GM23338 (cell line): ENCODE measurements at regions not wholly inside any gene's neighbourhood (a gene's known extent, or its start where the extent isn't known, plus 50 kb on each side); places are given as distances from the start of the nearest gene placed in this dataset.

Experiments used
- ATAC-seq: fragments of 200-7000 bp; cut with Tn5 transposase; 3 replicates; pipeline ENCODE4 v1.9.1; 2020
- DNase-seq: peaks from one replicate; pipeline ENCODE4 v3.0.0-alpha.2; 2015; ENCODE audit warnings: low spot score
- H2AFZ ChIP-seq: fragments of 200-600 bp; sonication (generic); 2 replicates; pipeline ENCODE4 v1.8.0; 2016; ENCODE audit warnings: antibody characterized with exemption, mild to moderate bottlenecking, moderate library complexity
- H3F3A ChIP-seq: fragments of 200-600 bp; sonication (generic); replicated peaks from 2 replicates; pipeline ENCODE4 v1.8.0; 2017; ENCODE audit warnings: antibody characterized with exemption, mixed run types, low read depth
- H3K27ac ChIP-seq: fragments of 200-600 bp; sonication (generic); 2 replicates; pipeline ENCODE4 v1.6.1; 2016; ENCODE audit warnings: low read depth
- H3K27me3 ChIP-seq: fragments of 200-600 bp; sonication (generic); 2 replicates; pipeline ENCODE4 v1.8.0; 2016; ENCODE audit warnings: mild to moderate bottlenecking, mixed run types, moderate library complexity; ENCODE audit not compliant: insufficient read depth
- H3K36me3 ChIP-seq: fragments of 200-600 bp; sonication (generic); 2 replicates; pipeline ENCODE4 v1.8.0; 2016; ENCODE audit warnings: mild to moderate bottlenecking; ENCODE audit not compliant: insufficient read depth
- H3K4me1 ChIP-seq: fragments of 200-600 bp; sonication (generic); 2 replicates; pipeline ENCODE4 v1.8.0; 2016; ENCODE audit warnings: mild to moderate bottlenecking, moderate library complexity; ENCODE audit not compliant: insufficient read depth
- H3K4me2 ChIP-seq: fragments of 200-600 bp; sonication (generic); 2 replicates; pipeline ENCODE4 v1.7.1; 2017; ENCODE audit warnings: mixed run types
- H3K4me3 ChIP-seq: fragments of 200-600 bp; sonication (generic); 2 replicates; pipeline ENCODE4 v1.6.1; 2016; ENCODE audit warnings: mixed run types
- H3K79me2 ChIP-seq: fragments of 200-600 bp; sonication (generic); replicated peaks from 2 replicates; pipeline ENCODE4 v1.8.0; 2017; ENCODE audit warnings: mild to moderate bottlenecking; ENCODE audit not compliant: insufficient read depth
- H3K9me2 ChIP-seq: fragments of 200-600 bp; sonication (generic); 2 replicates; pipeline ENCODE4 v1.8.0; 2017; ENCODE audit not compliant: insufficient read depth
- H4K20me1 ChIP-seq: fragments of 200-600 bp; sonication (generic); replicated peaks from 2 replicates; pipeline ENCODE4 v1.8.0; 2017; ENCODE audit warnings: mild to moderate bottlenecking; ENCODE audit not compliant: insufficient read depth
- H3K27ac Mint-ChIP-seq: 2 replicates; pipeline ENCODE4 v1.8.0; 2020; ENCODE audit warnings: inconsistent platforms, mild to moderate bottlenecking, moderate library complexity, mixed read lengths
- H3K27me3 Mint-ChIP-seq: 3 replicates; pipeline ENCODE4 v1.8.0; 2022; ENCODE audit warnings: low read depth, mild to moderate bottlenecking, moderate library complexity, mixed read lengths, inconsistent platforms; ENCODE audit not compliant: insufficient read depth, poor library complexity
- H3K36me3 Mint-ChIP-seq: 3 replicates; pipeline ENCODE4 v1.8.0; 2021; ENCODE audit warnings: low read depth, mild to moderate bottlenecking, inconsistent platforms, moderate library complexity, mixed read lengths
- H3K4me1 Mint-ChIP-seq: 3 replicates; pipeline ENCODE4 v1.8.0; 2020; ENCODE audit warnings: mild to moderate bottlenecking, inconsistent platforms, mixed read lengths
- H3K4me3 Mint-ChIP-seq: 3 replicates; pipeline ENCODE4 v1.8.0; 2021; ENCODE audit warnings: moderate library complexity, mild to moderate bottlenecking, inconsistent platforms, mixed read lengths
- H3K9me3 Mint-ChIP-seq: 3 replicates; pipeline ENCODE4 v1.8.0; 2020; ENCODE audit warnings: moderate library complexity, mild to moderate bottlenecking, inconsistent platforms, mixed read lengths
- CREB1 ChIP-seq: fragments of 250-450 bp; sonication (Bioruptor Pico); IDR thresholded peaks from 2 replicates; pipeline ENCODE4 v1.5.0; 2020; ENCODE audit warnings: low read depth, mild to moderate bottlenecking, moderate library complexity
- CTCF ChIP-seq, 2 experiments: fragments of 200-600 bp in 1 of 2; sonication (generic) in 1 of 2; conservative IDR thresholded peaks; 2 replicates each; pipeline versions ENCODE4 v1.5.1 to v1.6.1; 2016 to 2017; ENCODE audit warnings: antibody characterized with exemption in 2 of 2, low read depth in 2 of 2, mild to moderate bottlenecking in 2 of 2, moderate library complexity in 1 of 2
- ETS1 ChIP-seq: IDR thresholded peaks from 2 replicates; pipeline ENCODE4 v1.6.1; 2016; ENCODE audit warnings: antibody characterized with exemption
- EZH2 ChIP-seq: fragments of 200-600 bp; sonication (generic); IDR thresholded peaks from one replicate; pipeline ENCODE4 v1.8.0; 2017; ENCODE audit warnings: antibody characterized with exemption, mild to moderate bottlenecking, low read depth; ENCODE audit not compliant: unreplicated experiment
- EZH2phosphoT487 ChIP-seq: fragments of 200-600 bp; sonication (generic); IDR thresholded peaks from one replicate; pipeline ENCODE4 v1.8.1; 2018; ENCODE audit warnings: antibody characterized with exemption; ENCODE audit not compliant: unreplicated experiment
- JUNB ChIP-seq: IDR thresholded peaks from one replicate; pipeline ENCODE4 v1.6.1; 2016; ENCODE audit warnings: antibody characterized with exemption; ENCODE audit not compliant: unreplicated experiment
- NANOG ChIP-seq: IDR thresholded peaks from 2 replicates; pipeline ENCODE4 v1.6.1; 2016; ENCODE audit warnings: antibody characterized with exemption, borderline replicate concordance
- POLR2AphosphoS5 ChIP-seq: IDR thresholded peaks from 2 replicates; pipeline ENCODE4 v1.6.1; 2016; ENCODE audit warnings: antibody characterized with exemption, low read depth
- REST ChIP-seq: IDR thresholded peaks from one replicate; pipeline ENCODE4 v1.6.1; 2018; ENCODE audit warnings: antibody characterized with exemption; ENCODE audit not compliant: unreplicated experiment
- STAT1 ChIP-seq: IDR thresholded peaks from one replicate; pipeline ENCODE4 v1.6.1; 2016; ENCODE audit warnings: antibody characterized with exemption; ENCODE audit not compliant: unreplicated experiment
- ZNF114 ChIP-seq: fragments of 250-450 bp; sonication (Bioruptor Pico); IDR thresholded peaks from 2 replicates; pipeline ENCODE4 v1.5.0; 2020; ENCODE audit warnings: mild to moderate bottlenecking, moderate library complexity
- ZNF331 ChIP-seq: fragments of 250-450 bp; sonication (Bioruptor Pico); IDR thresholded peaks from 2 replicates; pipeline ENCODE4 v1.5.0; 2020; ENCODE audit warnings: low read depth, mild to moderate bottlenecking, moderate library complexity
- ZNF462 ChIP-seq: fragments of 250-450 bp; sonication (Bioruptor Pico); IDR thresholded peaks from 2 replicates; pipeline ENCODE4 v1.5.0; 2020; ENCODE audit warnings: mild to moderate bottlenecking, moderate library complexity

GRCh38 chr19:28363254-28363653 is 849.7 kb downstream of the UQCRFS1 start:
- no peak overlapping the region for H3K4me2 ChIP-seq
- no peaks in the 10 kb centered on the region for H4K20me1 ChIP-seq
- H3K4me3 Mint-ChIP-seq = no peak overlapping the region
- H3K27ac ChIP-seq = no peak overlapping the region
- no peaks in the 10 kb centered on the region for H3K79me2 ChIP-seq
- no peaks in the 10 kb centered on the region for H3K36me3 Mint-ChIP-seq
- peaks cover 6% of the 10 kb centered on the region for H3K27me3 Mint-ChIP-seq
- 0 out of 2 replicates have a peak, but pooled peaks cover 10% of the 10 kb centered on the region for H3K9me2 ChIP-seq
- peaks cover 13% of the 10 kb centered on the region; the same call in 2 of the 3 replicates for H3K4me1 Mint-ChIP-seq
- no peaks in the 10 kb centered on the region for H3K27me3 ChIP-seq
- TF ChIP-seq ETS1 (no peak), NANOG (no peak), CREB1 (CRISPR knock-in tag) (no peak), EZH2 (no peak), REST (no peak), POLR2AphosphoS5 (no peak), ZNF331 (CRISPR knock-in tag) (no peak), ZNF114 (CRISPR knock-in tag) (no peak), STAT1 (no peak), JUNB (no peak), EZH2phosphoT487 (no peak), CTCF (conservative IDR thresholded peaks at IDR 0.05; ENCODE audit: low read depth in 2 of 2) (no peak), ZNF462 (CRISPR knock-in tag) (no peak)
- DNase-seq (no peak), ATAC-seq (no peak)
- H3K27ac Mint-ChIP-seq = no peak overlapping the region
- H3K4me3 ChIP-seq = no peak overlapping the region
- no peak overlapping the region for H2AFZ ChIP-seq
- peaks cover 14% of the 10 kb centered on the region for H3K4me1 ChIP-seq
- H3F3A ChIP-seq = no peaks in the 10 kb centered on the region
- peaks cover 2% of the 10 kb centered on the region; the same call in 2 of the 3 replicates for H3K9me3 Mint-ChIP-seq
- no peaks in the 10 kb centered on the region for H3K36me3 ChIP-seq
